Osteoblast (primary cell): ENCODE measurements at regions not wholly inside any gene's neighbourhood (a gene's known extent, or its start where the extent isn't known, plus 50 kb on each side); places are given as distances from the start of the nearest gene placed in this dataset.

Source experiments
- DNase-seq: peaks from one replicate; pipeline ENCODE4 v3.0.0; 2011; ENCODE audit warnings: low spot score, mixed read lengths; ENCODE audit not compliant: insufficient read length; ENCODE audit errors: missing footprints
- H2AFZ ChIP-seq: 2 replicates; pipeline ENCODE4 v1.6.0; 2011; ENCODE audit warnings: mild to moderate bottlenecking, low read length
- H3K27ac ChIP-seq: 2 replicates; pipeline ENCODE4 v1.5.1; 2011; ENCODE audit warnings: mild to moderate bottlenecking, low read depth, low read length, moderate library complexity
- H3K27me3 ChIP-seq: 2 replicates; pipeline ENCODE4 v1.6.0; 2012; ENCODE audit warnings: mild to moderate bottlenecking, control low read depth, inconsistent platforms, low read length, moderate library complexity; ENCODE audit not compliant: insufficient read depth
- H3K36me3 ChIP-seq: 2 replicates; pipeline ENCODE4 v1.5.1; 2011; ENCODE audit warnings: mild to moderate bottlenecking, low read length, control low read depth, moderate library complexity; ENCODE audit not compliant: insufficient read depth
- H3K4me1 ChIP-seq: 2 replicates; pipeline ENCODE4 v1.5.1; 2011; ENCODE audit warnings: mild to moderate bottlenecking, low read length, control low read depth, moderate library complexity; ENCODE audit not compliant: insufficient read depth
- H3K4me2 ChIP-seq: 2 replicates; pipeline ENCODE4 v1.6.0; 2011; ENCODE audit warnings: mild to moderate bottlenecking, low read length; ENCODE audit not compliant: insufficient read depth
- H3K4me3 ChIP-seq: fragments of 200-600 bp; sonication (generic); 3 replicates; pipeline ENCODE4 v1.5.1; 2012; ENCODE audit warnings: mild to moderate bottlenecking, low read length, inconsistent platforms; ENCODE audit not compliant: insufficient read depth
- H3K79me2 ChIP-seq: 2 replicates; pipeline ENCODE4 v1.6.0; 2012; ENCODE audit warnings: mild to moderate bottlenecking, low read length, control low read depth, inconsistent platforms; ENCODE audit not compliant: insufficient read depth
- H3K9me3 ChIP-seq: 2 replicates; pipeline ENCODE4 v1.5.1; 2011; ENCODE audit warnings: low read depth, low read length, control low read depth
- H4K20me1 ChIP-seq: 2 replicates; pipeline ENCODE4 v1.6.0; 2012; ENCODE audit warnings: mild to moderate bottlenecking, low read length, control low read depth; ENCODE audit not compliant: insufficient read depth
- TF ChIP-seq, protein P1 (sequence below): IDR thresholded peaks from 2 replicates; pipeline ENCODE4 v1.5.1; 2011; ENCODE audit warnings: mild to moderate bottlenecking, low read depth, low read length, moderate library complexity; ENCODE audit errors: extremely low read depth

DNA sequence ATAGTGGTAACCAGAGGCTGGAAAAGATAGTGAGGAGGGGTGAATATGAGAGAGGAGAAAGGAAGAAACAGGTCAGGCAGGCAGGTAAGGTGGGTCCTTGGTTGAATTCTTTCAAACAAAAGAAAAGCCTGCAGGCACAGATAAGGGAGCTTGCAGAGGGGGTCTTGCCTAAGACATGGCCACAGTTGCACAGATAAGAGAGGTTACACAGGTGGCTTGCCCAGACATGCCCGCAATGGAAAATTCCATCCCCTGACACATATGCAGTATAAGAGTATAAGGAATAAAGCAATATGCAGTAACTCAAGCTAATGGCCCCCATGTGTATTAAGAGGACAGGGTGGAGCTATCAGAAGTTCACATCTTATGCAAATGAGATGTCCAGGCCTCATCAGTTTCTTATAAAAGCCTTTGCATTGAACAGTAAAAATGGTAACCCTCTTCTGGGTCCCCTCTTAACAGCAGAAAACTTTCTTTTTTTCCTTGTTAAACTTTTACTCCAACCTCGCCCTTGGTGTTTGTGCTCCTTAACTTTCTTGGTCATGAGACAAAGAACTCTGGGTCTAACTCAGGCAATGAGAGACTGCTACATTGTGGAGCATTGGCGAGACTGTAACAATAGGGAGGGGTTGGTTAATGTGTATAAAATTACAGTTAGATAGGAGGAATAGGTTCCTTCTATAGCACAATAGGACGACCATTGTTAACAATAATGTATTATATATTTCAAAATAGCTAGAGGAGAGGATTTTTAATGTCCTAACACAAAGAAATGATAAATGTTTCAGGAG is 764.6 kb downstream of the TSN start:
- no peaks in the 10 kb centered on the region for H3K36me3 ChIP-seq
- H3K4me2 ChIP-seq: no peak overlapping the region
- no peak overlapping the region for H3K27ac ChIP-seq
- H3K4me1 ChIP-seq: no peaks in the 10 kb centered on the region
- no peaks in the 10 kb centered on the region for H3K27me3 ChIP-seq
- no peak overlapping the region for H2AFZ ChIP-seq
- H3K4me3 ChIP-seq: no peak overlapping the region
- no peaks in the 10 kb centered on the region for H4K20me1 ChIP-seq
- no peaks in the 10 kb centered on the region for H3K79me2 ChIP-seq
- no peaks in the 10 kb centered on the region for H3K9me3 ChIP-seq
- TF ChIP-seq, protein P1, sequence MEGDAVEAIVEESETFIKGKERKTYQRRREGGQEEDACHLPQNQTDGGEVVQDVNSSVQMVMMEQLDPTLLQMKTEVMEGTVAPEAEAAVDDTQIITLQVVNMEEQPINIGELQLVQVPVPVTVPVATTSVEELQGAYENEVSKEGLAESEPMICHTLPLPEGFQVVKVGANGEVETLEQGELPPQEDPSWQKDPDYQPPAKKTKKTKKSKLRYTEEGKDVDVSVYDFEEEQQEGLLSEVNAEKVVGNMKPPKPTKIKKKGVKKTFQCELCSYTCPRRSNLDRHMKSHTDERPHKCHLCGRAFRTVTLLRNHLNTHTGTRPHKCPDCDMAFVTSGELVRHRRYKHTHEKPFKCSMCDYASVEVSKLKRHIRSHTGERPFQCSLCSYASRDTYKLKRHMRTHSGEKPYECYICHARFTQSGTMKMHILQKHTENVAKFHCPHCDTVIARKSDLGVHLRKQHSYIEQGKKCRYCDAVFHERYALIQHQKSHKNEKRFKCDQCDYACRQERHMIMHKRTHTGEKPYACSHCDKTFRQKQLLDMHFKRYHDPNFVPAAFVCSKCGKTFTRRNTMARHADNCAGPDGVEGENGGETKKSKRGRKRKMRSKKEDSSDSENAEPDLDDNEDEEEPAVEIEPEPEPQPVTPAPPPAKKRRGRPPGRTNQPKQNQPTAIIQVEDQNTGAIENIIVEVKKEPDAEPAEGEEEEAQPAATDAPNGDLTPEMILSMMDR: no peak
- DNase-seq: no peak

DNA sequence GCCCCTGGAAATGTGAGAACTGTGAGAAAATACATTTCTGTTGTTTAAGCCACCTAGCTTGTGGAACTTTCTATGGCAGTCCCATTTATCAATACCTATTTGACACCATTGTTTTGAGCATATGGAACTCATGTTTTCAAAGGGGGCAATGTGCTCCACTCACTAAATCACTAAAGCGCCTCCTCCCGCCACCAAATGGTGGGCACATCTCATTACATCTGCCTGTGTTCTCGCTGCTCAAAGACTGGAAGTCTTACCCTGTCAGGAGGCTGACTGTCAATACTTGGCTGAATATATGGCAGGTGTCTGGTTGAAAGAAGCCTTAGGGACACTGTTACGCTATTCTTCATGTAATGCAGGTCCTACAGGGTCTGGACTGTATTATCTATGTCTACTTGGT is 767.7 kb downstream of the TSN start:
- Histone ChIP-seq H4K20me1 (no peaks in the 10 kb centered on the region), H3K27ac (no peak overlapping the region), H3K36me3 (no peaks in the 10 kb centered on the region), H3K9me3 (no peaks in the 10 kb centered on the region), H3K4me2 (no peak overlapping the region), H2AFZ (no peak overlapping the region), H3K4me1 (no peaks in the 10 kb centered on the region), H3K79me2 (no peaks in the 10 kb centered on the region), H3K27me3 (no peaks in the 10 kb centered on the region), H3K4me3 (no peak overlapping the region)
- no peak for DNase-seq
- TF ChIP-seq, protein P1: no peak

DNA sequence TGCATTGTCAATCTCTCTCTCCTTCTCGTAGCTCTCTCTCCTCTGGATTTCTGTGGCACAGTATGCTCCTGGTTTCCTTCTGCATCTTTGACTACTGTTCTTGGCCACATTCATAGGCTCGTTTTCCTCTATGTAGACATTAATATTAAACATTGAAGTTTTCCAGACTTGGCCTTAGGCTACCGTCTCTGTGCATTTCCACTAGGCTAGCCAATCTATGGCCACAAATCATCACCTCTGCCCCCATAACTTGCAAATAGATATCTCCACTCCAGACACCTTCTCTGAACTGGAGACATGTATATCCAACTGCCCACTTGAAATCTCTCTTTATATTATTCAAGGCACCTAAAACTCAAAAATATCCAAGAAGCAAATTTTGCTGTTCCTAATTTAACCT is 768.5 kb downstream of the TSN start:
- TF ChIP-seq, protein P1: no peak
- no peaks in the 10 kb centered on the region for H3K79me2 ChIP-seq
- no peak overlapping the region for H3K4me3 ChIP-seq
- no peaks in the 10 kb centered on the region for H4K20me1 ChIP-seq
- H3K4me2 ChIP-seq: no peak overlapping the region
- no peaks in the 10 kb centered on the region for H3K9me3 ChIP-seq
- H3K27me3 ChIP-seq: no peaks in the 10 kb centered on the region
- DNase-seq: no peak
- no peaks in the 10 kb centered on the region for H3K36me3 ChIP-seq
- no peak overlapping the region for H2AFZ ChIP-seq
- H3K27ac ChIP-seq: no peak overlapping the region
- no peaks in the 10 kb centered on the region for H3K4me1 ChIP-seq

DNA sequence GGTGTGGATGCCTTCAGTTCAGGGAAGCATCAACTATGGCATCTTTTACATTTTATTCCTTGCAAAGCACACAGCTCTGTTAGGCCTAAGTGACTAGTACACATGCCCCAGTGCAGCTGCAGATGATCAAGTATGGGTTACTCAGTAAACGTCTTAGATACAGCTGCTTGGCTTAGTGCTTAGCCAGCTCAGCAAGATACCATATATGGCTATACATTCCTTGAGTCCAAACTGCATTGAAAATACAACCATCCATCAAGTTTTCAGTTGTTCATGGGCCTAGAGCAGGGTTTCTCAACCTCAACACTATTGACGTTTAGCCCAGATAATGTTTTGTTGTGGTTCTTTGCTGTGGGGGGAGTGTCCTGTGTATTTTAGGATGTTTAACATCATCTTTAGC is 769.9 kb downstream of the TSN start:
- no peaks in the 10 kb centered on the region for H4K20me1 ChIP-seq
- H3K36me3 ChIP-seq: no peaks in the 10 kb centered on the region
- H3K9me3 ChIP-seq: no peaks in the 10 kb centered on the region
- no peak overlapping the region for H3K4me3 ChIP-seq
- no peak overlapping the region for H3K27ac ChIP-seq
- no peaks in the 10 kb centered on the region for H3K27me3 ChIP-seq
- no peaks in the 10 kb centered on the region for H3K79me2 ChIP-seq
- no peak overlapping the region for H3K4me2 ChIP-seq
- TF ChIP-seq, protein P1: no peak
- no peak for DNase-seq
- no peak overlapping the region for H2AFZ ChIP-seq
- H3K4me1 ChIP-seq: no peaks in the 10 kb centered on the region
